GM18511 (cell line): ENCODE measurements at regions not wholly inside any gene's neighbourhood (a gene's known extent, or its start where the extent isn't known, plus 50 kb on each side); places are given as distances from the start of the nearest gene placed in this dataset.
"Not testable (repeated sequence)": the region's sequence is repeated elsewhere in the genome, so short reads cannot be mapped to it uniquely, and the experiment has no call there.

Experiments
- ATAC-seq: cut with Tn5 transposase; IDR thresholded peaks from one replicate; pipeline ENCODE4 v1.9.1; 2021; ENCODE audit warnings: mild to moderate bottlenecking, moderate library complexity; ENCODE audit not compliant: unreplicated experiment

- ATAC-seq, result no peak
These were observed 763.6 kb downstream of the TAF11L14 start for GRCh38 chr5:18397891-18398290.

- ATAC-seq, result not testable (repeated sequence)
These were observed 765.4 kb downstream of the TAF11L14 start for GRCh38 chr5:18399461-18400327.

GRCh38 chr5:18403141-18403540 is 768.9 kb downstream of the TAF11L14 start:
- ATAC-seq, result no peak

- no peak for ATAC-seq
These were observed 769.7 kb downstream of the TAF11L14 start for GRCh38 chr5:18403941-18404438.

GRCh38 chr5:18420711-18421110 is 786.5 kb downstream of the TAF11L14 start:
- ATAC-seq, result no peak

GRCh38 chr5:18433336-18433735 is 799.1 kb downstream of the TAF11L14 start:
- no peak for ATAC-seq

- ATAC-seq, result no peak
These were observed 803.9 kb downstream of the TAF11L14 start for GRCh38 chr5:18438126-18438525.

GRCh38 chr5:18455521-18455920 is 821.3 kb downstream of the TAF11L14 start:
- ATAC-seq, result no peak

- no peak for ATAC-seq
These were observed 823.0 kb downstream of the TAF11L14 start for GRCh38 chr5:18457255-18457654.

- no peak for ATAC-seq
These were observed 827.5 kb downstream of the TAF11L14 start for GRCh38 chr5:18461766-18462165.

GRCh38 chr5:18465833-18466681 is 831.8 kb downstream of the TAF11L14 start:
- peak; percentile 92 for ATAC-seq

- ATAC-seq, result no peak
These were observed 832.5 kb downstream of the TAF11L14 start for GRCh38 chr5:18466731-18467130.

- ATAC-seq, result not testable (repeated sequence)
These were observed 837.5 kb downstream of the TAF11L14 start for GRCh38 chr5:18471791-18472190.

GRCh38 chr5:18483451-18483850 is 849.2 kb downstream of the TAF11L14 start:
- ATAC-seq, result no peak

- peak; percentile 64 for ATAC-seq
These were observed 853.7 kb downstream of the TAF11L14 start for GRCh38 chr5:18487928-18488480.

- ATAC-seq, result no peak
These were observed 855.4 kb downstream of the TAF11L14 start for GRCh38 chr5:18489703-18490102.

- ATAC-seq, result no peak
These were observed 857.1 kb downstream of the TAF11L14 start for GRCh38 chr5:18491349-18491748.

- no peak for ATAC-seq
These were observed 860.9 kb downstream of the TAF11L14 start for GRCh38 chr5:18495157-18495556.

GRCh38 chr5:18496041-18496440 is 861.8 kb downstream of the TAF11L14 start:
- ATAC-seq, result no peak

- no peak for ATAC-seq
These were observed 862.8 kb downstream of the TAF11L14 start for GRCh38 chr5:18497089-18497488.

GRCh38 chr5:18503797-18504328 is 869.6 kb downstream of the TAF11L14 start:
- ATAC-seq, result no peak
